Skeletal muscle satellite cell (primary cell): ENCODE measurements at regions not wholly inside any gene's neighbourhood (a gene's known extent, or its start where the extent isn't known, plus 50 kb on each side); places are given as distances from the start of the nearest gene placed in this dataset.
A peak's percentile ranks its signal among the peaks of the same experiment; 100 is the strongest.
"Not testable (repeated sequence)": the region's sequence is repeated elsewhere in the genome, so short reads cannot be mapped to it uniquely, and the experiment has no call there.

Source experiments
- H3K27me3 ChIP-seq: 2 replicates; pipeline ENCODE4 v1.7.0; 2013; ENCODE audit warnings: low read length; ENCODE audit not compliant: control insufficient read depth, insufficient read depth
- H3K36me3 ChIP-seq: 2 replicates; pipeline ENCODE4 v1.7.0; 2013; ENCODE audit warnings: mild to moderate bottlenecking, control low read depth, low read length; ENCODE audit not compliant: insufficient read depth
- H3K4me1 ChIP-seq: 2 replicates; pipeline ENCODE4 v1.7.0; 2013; ENCODE audit warnings: low read length; ENCODE audit not compliant: control insufficient read depth, insufficient read depth
- H3K4me2 ChIP-seq: 2 replicates; pipeline ENCODE4 v1.7.0; 2013; ENCODE audit warnings: mild to moderate bottlenecking, low read length
- H3K4me3 ChIP-seq: 2 replicates; pipeline ENCODE4 v1.7.0; 2013; ENCODE audit warnings: low read length
- H3K9ac ChIP-seq: 2 replicates; pipeline ENCODE4 v1.7.0; 2013; ENCODE audit warnings: mild to moderate bottlenecking, low read depth, low read length, moderate library complexity
- H3K9me3 ChIP-seq: replicated peaks from 2 replicates; pipeline ENCODE4 v1.7.0; 2013; ENCODE audit warnings: mild to moderate bottlenecking, control low read depth, low read length

DNA sequence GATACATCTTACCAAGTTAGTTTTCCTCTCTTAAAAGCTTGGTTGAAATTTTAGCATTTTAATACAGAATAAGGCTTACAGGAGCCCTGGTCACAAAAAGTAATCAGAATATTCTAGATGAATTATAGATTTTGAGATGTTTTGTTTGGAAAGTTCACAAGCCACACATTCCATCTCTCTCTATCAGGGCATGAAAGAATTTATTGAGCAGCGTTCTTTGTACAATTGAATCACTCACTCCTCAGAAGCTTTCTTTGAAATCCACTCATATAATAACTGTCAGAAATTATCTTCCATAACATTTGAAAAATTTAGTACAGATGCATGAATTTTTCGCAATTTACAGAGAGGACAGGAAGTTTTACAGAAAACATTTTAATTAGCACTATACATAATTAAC, 938.6 kb upstream of the MDGA2 start:
- Histone ChIP-seq H3K36me3 (no peaks in the 10 kb centered on the region), H3K9me3 (no peaks in the 10 kb centered on the region), H3K9ac (no peak overlapping the region), H3K27me3 (no peaks in the 10 kb centered on the region), H3K4me2 (no peak overlapping the region), H3K4me1 (no peaks in the 10 kb centered on the region), H3K4me3 (no peak overlapping the region)

DNA sequence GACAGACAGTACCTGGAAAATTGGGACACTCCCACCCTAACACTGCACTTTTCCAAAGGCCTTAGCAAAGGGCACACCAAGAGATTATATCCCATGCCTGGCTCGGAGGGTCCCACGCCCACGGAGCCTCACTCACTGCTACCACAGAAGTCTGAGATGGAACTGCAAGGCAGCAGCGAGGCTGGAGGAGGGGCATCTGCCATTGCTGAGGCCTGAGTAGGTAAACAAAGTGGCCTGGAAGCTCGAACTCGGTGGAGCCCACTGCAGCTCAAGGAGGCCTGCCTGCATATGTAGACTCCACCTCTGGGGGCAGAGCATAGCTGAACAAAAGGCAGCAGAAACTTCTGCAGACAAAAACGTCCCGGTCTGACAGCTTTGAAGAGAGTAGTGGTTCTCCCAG, 931.6 kb upstream of the MDGA2 start:
- H3K4me1 ChIP-seq, H3K4me2 ChIP-seq, H3K9me3 ChIP-seq, H3K9ac ChIP-seq, H3K4me3 ChIP-seq, H3K36me3 ChIP-seq, H3K27me3 ChIP-seq: not testable (repeated sequence)

DNA sequence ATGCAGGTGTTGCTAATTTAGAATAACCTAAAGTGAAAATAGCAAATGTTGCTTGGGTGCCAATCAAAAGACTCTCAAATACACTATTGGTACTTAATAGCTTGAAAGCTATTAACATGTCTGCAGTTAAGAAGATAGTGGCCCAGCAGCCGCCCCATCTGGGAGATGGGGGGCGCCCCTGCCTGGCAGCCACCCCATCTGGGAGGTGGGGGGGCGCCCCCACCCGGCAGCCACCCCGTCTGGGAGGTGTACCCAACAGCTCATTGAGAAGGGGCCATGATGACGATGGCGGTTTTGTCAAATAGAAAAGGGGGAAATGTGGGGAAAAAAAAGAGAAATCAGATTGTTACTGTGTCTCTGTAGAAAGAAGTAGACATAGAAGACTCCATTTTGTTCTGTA, 923.1 kb upstream of the MDGA2 start:
- Histone ChIP-seq H3K4me2 (no peak overlapping the region), H3K9me3 (no peaks in the 10 kb centered on the region), H3K9ac (no peak overlapping the region), H3K4me1 (no peaks in the 10 kb centered on the region), H3K4me3 (no peak overlapping the region), H3K36me3 (no peaks in the 10 kb centered on the region), H3K27me3 (no peaks in the 10 kb centered on the region)

DNA sequence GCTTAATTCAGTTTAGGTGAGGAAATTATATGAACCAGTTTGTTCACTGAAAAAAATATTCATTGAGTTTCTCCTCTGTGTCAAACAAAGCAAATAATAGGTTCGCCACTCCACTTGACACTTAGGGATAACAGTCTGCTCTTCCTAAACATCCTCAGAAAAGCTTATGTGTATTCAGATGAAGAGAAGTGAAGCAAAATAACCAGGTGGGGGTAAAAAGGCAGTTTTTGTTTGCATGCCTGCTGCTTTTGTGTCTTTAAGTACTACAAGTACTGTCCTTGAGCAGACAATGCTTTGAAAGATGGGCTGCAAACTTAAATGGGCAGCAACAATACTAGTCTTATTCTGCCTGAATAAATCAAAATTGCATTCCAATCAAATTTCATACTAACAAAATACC, 910.7 kb upstream of the MDGA2 start:
- no peaks in the 10 kb centered on the region for H3K9me3 ChIP-seq
- H3K4me2 ChIP-seq = no peak overlapping the region
- no peaks in the 10 kb centered on the region for H3K27me3 ChIP-seq
- no peak overlapping the region for H3K4me3 ChIP-seq
- no peaks in the 10 kb centered on the region for H3K36me3 ChIP-seq
- no peaks in the 10 kb centered on the region for H3K4me1 ChIP-seq
- H3K9ac ChIP-seq = no peak overlapping the region

DNA sequence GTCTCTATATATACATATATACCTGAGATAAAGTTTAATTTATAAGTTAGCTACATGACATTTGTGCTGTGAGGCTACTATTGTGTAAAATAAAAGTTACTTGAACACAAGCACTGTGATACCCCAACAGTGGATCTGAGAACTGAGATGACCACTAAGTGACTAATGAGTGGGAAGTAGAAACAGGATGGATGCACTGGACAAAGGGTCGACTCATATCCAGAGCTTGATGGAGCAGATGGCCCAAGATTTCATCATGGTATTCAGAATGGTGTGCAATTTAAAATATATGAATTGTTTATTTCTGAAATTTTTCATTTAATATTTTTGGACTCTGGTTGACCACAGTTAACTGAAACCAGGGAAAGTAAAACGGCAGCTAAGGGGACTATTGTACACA, 908.6 kb upstream of the MDGA2 start:
- no peaks in the 10 kb centered on the region for H3K36me3 ChIP-seq
- no peak overlapping the region for H3K9ac ChIP-seq
- H3K9me3 ChIP-seq = no peaks in the 10 kb centered on the region
- H3K27me3 ChIP-seq = no peaks in the 10 kb centered on the region
- H3K4me3 ChIP-seq = no peak overlapping the region
- H3K4me2 ChIP-seq = no peak overlapping the region
- no peaks in the 10 kb centered on the region for H3K4me1 ChIP-seq

DNA sequence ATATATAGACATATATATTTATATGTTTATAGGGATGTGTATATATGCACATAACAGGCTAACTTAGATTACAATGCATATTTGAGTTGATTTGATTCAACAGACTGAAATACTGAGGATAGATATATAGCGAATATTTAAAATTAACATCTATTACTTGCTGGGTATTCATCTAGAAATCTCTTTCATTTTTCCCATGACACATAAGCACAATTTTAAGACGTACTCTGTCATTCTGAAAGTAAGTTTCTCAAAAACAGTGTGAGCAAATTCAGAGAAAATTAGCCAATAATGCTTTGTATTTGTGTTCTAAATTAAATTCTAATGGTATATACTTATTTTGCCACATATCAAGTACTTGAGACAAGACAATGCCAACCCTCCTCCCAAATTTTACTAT, 907.5 kb upstream of the MDGA2 start:
- H3K36me3 ChIP-seq = no peaks in the 10 kb centered on the region
- no peak overlapping the region for H3K4me2 ChIP-seq
- H3K4me1 ChIP-seq = no peaks in the 10 kb centered on the region
- H3K27me3 ChIP-seq = no peaks in the 10 kb centered on the region
- no peaks in the 10 kb centered on the region for H3K9me3 ChIP-seq
- H3K9ac ChIP-seq = no peak overlapping the region
- no peak overlapping the region for H3K4me3 ChIP-seq

DNA sequence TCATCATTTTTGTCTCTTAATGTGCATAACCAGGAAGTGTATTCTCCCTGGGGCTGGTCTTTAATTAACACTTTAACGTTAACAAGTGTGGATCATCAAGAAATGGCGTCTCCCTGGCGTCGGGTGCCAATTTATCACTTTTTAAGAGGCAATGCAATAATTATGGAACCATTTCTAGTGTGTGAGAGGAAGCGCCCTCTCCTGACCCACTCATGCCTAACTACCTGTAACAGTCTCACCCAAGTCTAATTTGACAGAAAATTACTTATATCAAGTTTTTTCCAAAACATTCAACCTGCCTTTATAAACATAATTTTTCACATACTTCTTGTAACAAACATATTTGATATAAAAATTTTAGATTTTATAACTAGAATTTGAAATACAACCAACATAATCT, 905.3 kb upstream of the MDGA2 start:
- Histone ChIP-seq H3K9me3 (peaks cover 3% of the 10 kb centered on the region), H3K27me3 (no peaks in the 10 kb centered on the region), H3K4me1 (no peaks in the 10 kb centered on the region), H3K4me2 (no peak overlapping the region), H3K4me3 (no peak overlapping the region), H3K9ac (no peak overlapping the region), H3K36me3 (no peaks in the 10 kb centered on the region)

DNA sequence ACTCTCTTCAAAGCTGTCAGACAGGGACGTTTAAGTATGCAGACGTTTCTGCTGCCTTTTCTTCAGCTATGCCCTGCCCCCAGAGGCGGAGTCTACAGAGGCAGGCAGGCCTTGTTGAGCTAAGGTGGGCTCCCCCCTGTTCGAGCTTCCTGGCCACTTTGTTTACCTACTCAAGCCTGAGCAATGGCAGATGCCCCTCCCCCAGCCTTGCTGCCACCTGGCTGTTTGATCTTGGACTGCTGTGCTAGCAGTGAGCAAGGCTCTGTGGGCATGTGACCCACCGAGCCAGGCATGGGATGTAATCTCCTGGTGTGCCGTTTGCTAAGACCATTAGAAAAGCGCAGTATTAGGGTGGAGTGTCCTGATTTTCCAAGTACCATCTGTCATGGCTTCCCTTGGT, 900.4 kb upstream of the MDGA2 start:
- Histone ChIP-seq H3K9ac (no peak overlapping the region), H3K36me3 (no peaks in the 10 kb centered on the region), H3K27me3 (no peaks in the 10 kb centered on the region), H3K4me1 (no peaks in the 10 kb centered on the region), H3K4me3 (no peak overlapping the region), H3K9me3 (peaks cover 3% of the 10 kb centered on the region), H3K4me2 (no peak overlapping the region)

DNA sequence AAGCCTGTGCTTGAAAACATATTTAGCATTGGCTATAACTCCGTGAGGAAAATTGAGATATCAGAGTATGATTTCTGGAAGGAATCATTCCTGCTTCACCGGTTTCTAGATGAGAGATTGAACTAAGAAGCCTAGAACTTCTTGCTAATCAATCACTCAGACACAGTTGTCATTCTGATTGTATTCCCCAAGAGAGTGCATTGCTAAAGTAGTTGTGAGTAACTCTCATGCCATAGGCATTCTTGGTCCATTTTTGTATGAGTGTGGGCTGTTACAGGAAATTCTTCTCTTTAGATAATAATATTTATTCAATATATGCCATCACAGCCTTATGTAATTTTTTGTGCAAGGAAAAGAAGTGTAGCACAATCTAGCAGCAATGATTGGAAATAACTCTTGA, 893.3 kb upstream of the MDGA2 start:
- Histone ChIP-seq H3K4me2 (peak overlapping the region; percentile 25), H3K4me3 (no peak overlapping the region), H3K27me3 (no peaks in the 10 kb centered on the region), H3K9me3 (no peaks in the 10 kb centered on the region), H3K9ac (no peak overlapping the region), H3K36me3 (no peaks in the 10 kb centered on the region), H3K4me1 (no peaks in the 10 kb centered on the region)

DNA sequence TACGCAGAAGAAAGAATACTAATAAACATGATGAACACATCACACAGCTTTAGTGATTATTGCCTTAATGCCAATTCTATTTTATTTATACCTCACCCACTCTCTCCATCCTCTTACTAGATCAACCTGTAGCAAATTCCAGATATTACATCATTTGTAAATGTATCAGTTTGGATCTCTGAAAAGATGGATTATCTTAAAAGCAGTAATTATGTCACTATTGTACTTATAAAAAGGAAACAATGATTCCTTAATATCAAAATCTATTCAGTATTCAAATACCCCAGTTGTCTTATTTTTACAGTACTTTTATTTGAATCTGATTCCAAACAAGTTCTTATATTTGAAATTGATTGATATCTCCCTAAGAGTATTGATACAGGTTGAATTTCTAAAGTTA, 892.8 kb upstream of the MDGA2 start:
- Histone ChIP-seq H3K27me3 (no peaks in the 10 kb centered on the region), H3K9me3 (no peaks in the 10 kb centered on the region), H3K4me1 (no peaks in the 10 kb centered on the region), H3K4me2 (no peak overlapping the region), H3K36me3 (no peaks in the 10 kb centered on the region), H3K4me3 (no peak overlapping the region), H3K9ac (no peak overlapping the region)

DNA sequence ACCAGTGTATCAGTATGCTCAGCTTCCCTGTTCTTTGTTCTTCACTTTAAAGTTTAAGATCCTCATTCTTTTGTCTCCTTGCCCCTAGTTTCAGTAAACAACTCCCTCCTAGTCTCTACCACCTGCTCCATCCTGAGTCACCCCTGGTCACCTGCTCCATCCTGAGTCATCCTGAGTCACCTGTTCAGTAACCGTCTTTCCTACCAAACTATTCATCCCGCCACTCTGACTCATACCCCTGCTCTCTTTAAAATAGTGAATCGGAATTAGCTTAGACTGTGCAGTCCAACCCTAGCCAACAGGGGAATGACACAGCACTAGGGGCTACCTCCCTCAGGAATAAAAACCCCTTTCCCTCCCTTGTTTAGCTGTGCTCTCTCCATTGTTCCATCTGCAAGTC, 888.1 kb upstream of the MDGA2 start:
- Histone ChIP-seq H3K9me3 (no peaks in the 10 kb centered on the region), H3K4me2 (no peak overlapping the region), H3K36me3 (no peaks in the 10 kb centered on the region), H3K4me1 (no peaks in the 10 kb centered on the region), H3K27me3 (no peaks in the 10 kb centered on the region), H3K9ac (no peak overlapping the region), H3K4me3 (no peak overlapping the region)

DNA sequence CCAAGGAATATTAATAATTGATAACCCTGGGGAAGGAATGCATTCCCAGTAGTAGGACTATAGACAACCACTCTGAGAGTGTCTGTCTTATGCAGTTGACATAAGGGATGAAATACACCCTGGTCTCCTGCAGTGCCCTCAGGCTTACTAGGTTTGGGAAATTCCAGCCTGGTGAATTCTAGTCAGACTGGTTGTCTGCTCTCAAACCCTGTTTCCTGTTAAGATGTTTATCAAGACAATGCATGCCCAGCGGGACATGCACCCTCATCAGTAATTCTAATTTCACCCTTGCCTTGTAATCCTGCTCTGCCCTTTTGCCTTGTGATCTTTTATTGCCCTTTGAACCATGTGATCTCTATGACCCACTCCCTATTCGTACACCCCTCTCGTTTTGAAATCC, 886.0 kb upstream of the MDGA2 start:
- not testable (repeated sequence) for H3K4me2 ChIP-seq, H3K4me3 ChIP-seq, H3K36me3 ChIP-seq, H3K9ac ChIP-seq, H3K9me3 ChIP-seq, H3K4me1 ChIP-seq, H3K27me3 ChIP-seq

DNA sequence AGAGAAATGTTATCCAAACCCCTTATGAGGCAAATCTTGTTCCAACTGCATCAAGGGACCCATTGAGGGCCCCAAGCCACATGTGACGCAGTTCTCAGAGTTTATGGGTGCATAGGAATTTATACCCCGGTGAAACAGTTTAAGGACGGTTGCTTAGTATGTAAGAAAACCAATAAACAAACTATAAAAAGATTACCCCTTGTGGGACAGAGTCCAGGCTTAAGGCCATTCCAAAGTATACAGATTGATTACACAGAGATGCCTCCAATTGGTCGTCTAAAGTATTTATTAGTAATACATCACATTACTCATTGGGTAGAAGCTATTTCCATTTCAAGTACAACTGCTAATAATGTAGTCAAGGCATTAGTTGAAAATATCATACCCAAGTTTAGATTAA, 885.0 kb upstream of the MDGA2 start:
- no peaks in the 10 kb centered on the region for H3K9me3 ChIP-seq
- H3K4me1 ChIP-seq = no peaks in the 10 kb centered on the region
- no peaks in the 10 kb centered on the region for H3K36me3 ChIP-seq
- H3K27me3 ChIP-seq = no peaks in the 10 kb centered on the region
- no peak overlapping the region for H3K4me2 ChIP-seq
- H3K4me3 ChIP-seq = no peak overlapping the region
- no peak overlapping the region for H3K9ac ChIP-seq
